BE2C (cell line): ENCODE measurements at regions not wholly inside any gene's neighbourhood (a gene's known extent, or its start where the extent isn't known, plus 50 kb on each side); places are given as distances from the start of the nearest gene placed in this dataset.
A peak's percentile ranks its signal among the peaks of the same experiment; 100 is the strongest.
"Not testable (repeated sequence)": the region's sequence is repeated elsewhere in the genome, so short reads cannot be mapped to it uniquely, and the experiment has no call there.

Source experiments
- DNase-seq: peaks from one replicate; pipeline ENCODE4 v3.0.0-alpha.2; 2020
- H3K27me3 ChIP-seq: fragments of 250-450 bp; sonication (Bioruptor Pico); 2 replicates; pipeline ENCODE4 v1.5.1; 2020; ENCODE audit warnings: mild to moderate bottlenecking
- H3K36me3 ChIP-seq: fragments of 250-450 bp; sonication (Bioruptor Pico); 2 replicates; pipeline ENCODE4 v1.5.1; 2020; ENCODE audit warnings: mild to moderate bottlenecking
- H3K4me1 ChIP-seq: fragments of 250-450 bp; sonication (Bioruptor Pico); 2 replicates; pipeline ENCODE4 v1.5.1; 2020
- H3K4me3 ChIP-seq: 2 replicates; pipeline ENCODE4 v1.5.1; 2011; ENCODE audit warnings: low read depth, low read length
- H3K9me3 ChIP-seq: fragments of 250-450 bp; sonication (Bioruptor Pico); 2 replicates; pipeline ENCODE4 v1.5.1; 2020

DNA sequence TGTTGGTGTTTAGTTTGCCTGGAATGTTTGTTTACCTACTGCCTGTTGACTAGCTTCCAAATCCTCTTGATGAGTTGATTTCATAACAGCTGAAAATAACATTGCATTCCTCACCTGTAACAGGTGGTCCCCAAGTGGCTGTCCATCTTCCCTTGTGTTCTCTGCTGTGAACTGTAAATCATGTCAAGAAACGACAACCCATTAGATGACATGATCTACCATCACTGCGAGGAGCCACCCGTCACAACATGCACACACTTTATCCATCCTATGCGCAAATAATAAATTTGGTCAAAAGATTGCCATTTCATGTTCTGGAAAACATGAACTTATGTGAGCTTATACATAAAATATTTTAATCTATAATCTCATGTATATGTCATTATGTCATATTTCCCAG is 199.1 kb upstream of the POMZP3 start:
- H3K4me1 ChIP-seq, H3K4me3 ChIP-seq, H3K9me3 ChIP-seq, H3K27me3 ChIP-seq, DNase-seq, H3K36me3 ChIP-seq: not testable (repeated sequence)

DNA sequence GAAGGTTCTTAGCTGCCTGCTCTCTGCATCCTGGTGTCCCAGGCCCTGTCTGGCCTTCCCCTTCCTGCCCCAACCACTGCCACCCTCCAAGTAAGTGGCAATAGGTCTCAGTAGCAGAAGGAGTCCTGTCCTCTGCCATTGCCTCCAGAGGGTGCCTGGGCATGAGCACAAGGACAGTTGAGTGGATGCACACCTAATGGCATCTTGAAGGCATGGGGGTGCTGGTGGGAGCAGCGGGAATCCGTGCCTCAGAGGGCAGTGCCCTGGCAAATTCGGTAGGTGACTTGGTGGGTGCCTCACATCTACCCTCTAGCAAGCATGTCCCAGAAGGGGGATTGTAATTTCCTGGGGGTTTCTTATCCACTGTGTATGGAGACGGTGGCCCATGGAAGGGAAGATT is 182.8 kb upstream of the POMZP3 start:
- H3K9me3 ChIP-seq, H3K4me3 ChIP-seq, H3K36me3 ChIP-seq, H3K27me3 ChIP-seq, DNase-seq, H3K4me1 ChIP-seq: not testable (repeated sequence)

DNA sequence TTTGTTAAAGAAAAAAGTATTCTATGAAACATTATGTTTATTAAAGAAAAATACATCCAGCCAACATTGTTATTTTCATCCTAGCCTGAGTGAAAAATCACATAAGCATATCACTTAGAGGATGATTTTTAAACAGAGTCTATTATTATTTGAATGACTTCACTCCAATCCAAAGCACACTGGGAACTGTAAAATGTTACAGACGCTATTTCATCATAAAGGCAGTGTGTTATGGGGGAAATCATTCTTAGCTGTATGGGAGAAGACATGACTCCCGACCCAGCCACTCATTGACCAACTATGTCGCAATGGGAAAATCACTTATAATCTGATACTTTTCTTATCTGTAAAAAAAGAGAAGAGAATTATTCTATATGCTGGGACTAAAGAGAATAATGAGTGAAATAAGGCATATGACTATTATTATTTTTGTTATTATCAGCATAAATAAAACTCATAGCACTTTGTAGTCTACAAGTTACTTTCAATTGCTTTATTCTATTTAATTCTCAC is 180.6 kb upstream of the POMZP3 start:
- H3K9me3 ChIP-seq, DNase-seq, H3K27me3 ChIP-seq, H3K4me3 ChIP-seq, H3K36me3 ChIP-seq, H3K4me1 ChIP-seq: not testable (repeated sequence)

DNA sequence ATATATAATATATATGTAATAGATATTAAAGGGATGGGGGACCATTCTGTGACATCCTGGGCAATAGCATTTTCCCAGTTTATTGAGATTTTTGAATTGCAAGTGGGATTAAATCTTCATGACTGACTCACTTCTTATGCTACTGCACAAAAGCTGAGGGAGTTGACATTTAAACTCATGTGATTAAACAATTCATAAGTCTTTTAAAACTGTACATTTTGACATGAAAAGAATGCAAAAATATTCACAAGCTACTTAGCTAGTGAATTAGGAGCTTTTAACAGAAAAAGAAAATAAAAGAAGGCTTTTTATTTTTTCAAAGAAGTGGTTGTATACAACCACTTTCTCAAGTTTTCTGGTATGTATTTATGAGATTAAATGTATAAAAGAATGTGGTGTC is 179.4 kb upstream of the POMZP3 start:
- DNase-seq, H3K4me3 ChIP-seq, H3K9me3 ChIP-seq, H3K36me3 ChIP-seq, H3K27me3 ChIP-seq, H3K4me1 ChIP-seq: not testable (repeated sequence)

DNA sequence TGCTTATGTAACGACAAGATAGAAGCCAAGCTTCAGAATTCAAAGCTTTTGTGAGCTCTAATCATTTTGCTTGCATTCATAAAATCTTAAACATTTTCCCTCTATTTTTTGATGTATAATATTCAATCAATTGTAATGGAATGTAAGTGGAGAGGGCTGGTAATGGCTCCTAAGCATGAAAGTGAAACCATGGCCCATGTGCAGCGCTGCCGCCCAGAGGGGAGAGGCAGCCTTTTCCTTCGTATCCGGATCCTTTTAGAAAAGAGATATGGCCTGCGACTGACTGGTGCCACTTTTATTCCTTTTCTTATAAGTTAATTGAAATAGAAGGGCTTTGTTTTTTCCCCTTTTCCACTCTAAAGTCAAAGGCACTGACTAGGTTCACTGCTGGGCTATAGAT is 178.9 kb upstream of the POMZP3 start:
- not testable (repeated sequence) for DNase-seq, H3K36me3 ChIP-seq, H3K4me1 ChIP-seq, H3K4me3 ChIP-seq, H3K27me3 ChIP-seq, H3K9me3 ChIP-seq

- not testable (repeated sequence) for DNase-seq
Observed at GRCh38 chr7:76805262-76805661, 178.2 kb upstream of the POMZP3 start.

DNA sequence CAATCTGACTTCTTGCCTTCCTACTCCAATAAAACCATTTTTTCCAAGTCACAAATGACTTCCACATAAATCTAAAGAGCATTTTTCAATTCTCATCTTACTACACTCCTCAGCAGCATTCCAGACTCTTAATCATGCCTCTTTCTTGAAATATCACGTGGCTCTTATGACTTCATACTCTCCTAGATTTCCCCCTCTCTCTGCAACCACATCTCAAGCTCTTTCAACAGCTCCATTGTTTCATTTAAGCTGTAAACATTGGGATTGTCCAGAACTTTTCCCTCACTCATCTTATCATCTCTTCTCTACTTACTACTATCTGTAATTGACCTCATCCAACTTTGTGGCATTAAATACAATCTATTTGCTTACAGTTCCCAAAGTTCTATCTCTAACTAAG is 170.6 kb upstream of the POMZP3 start:
- not testable (repeated sequence) for H3K9me3 ChIP-seq, H3K36me3 ChIP-seq, DNase-seq, H3K27me3 ChIP-seq, H3K4me3 ChIP-seq, H3K4me1 ChIP-seq

More at GRCh38 chr7:76805262-76805661, 178.2 kb upstream of the POMZP3 start:
- H3K36me3 ChIP-seq, H3K4me3 ChIP-seq, H3K4me1 ChIP-seq, H3K9me3 ChIP-seq, H3K27me3 ChIP-seq: not testable (repeated sequence)

GRCh38 chr7:76780693-76781092 is 153.6 kb upstream of the POMZP3 start:
- not testable (repeated sequence) for H3K36me3 ChIP-seq

GRCh38 chr7:76774279-76774678 is 147.2 kb upstream of the POMZP3 start:
- not testable (repeated sequence) for H3K4me1 ChIP-seq, H3K9me3 ChIP-seq, DNase-seq

More at GRCh38 chr7:76780693-76781092, 153.6 kb upstream of the POMZP3 start:
- H3K4me3 ChIP-seq, H3K4me1 ChIP-seq, H3K9me3 ChIP-seq, DNase-seq, H3K27me3 ChIP-seq: not testable (repeated sequence)

GRCh38 chr7:76771980-76772379 is 144.9 kb upstream of the POMZP3 start:
- not testable (repeated sequence) for H3K4me3 ChIP-seq, H3K9me3 ChIP-seq, H3K4me1 ChIP-seq

More at GRCh38 chr7:76774279-76774678, 147.2 kb upstream of the POMZP3 start:
- H3K27me3 ChIP-seq, H3K36me3 ChIP-seq, H3K4me3 ChIP-seq: not testable (repeated sequence)

GRCh38 chr7:76763977-76764376 is 136.9 kb upstream of the POMZP3 start:
- not testable (repeated sequence) for H3K4me1 ChIP-seq, H3K9me3 ChIP-seq, H3K36me3 ChIP-seq, H3K4me3 ChIP-seq, DNase-seq, H3K27me3 ChIP-seq

More at GRCh38 chr7:76771980-76772379, 144.9 kb upstream of the POMZP3 start:
- H3K36me3 ChIP-seq, H3K27me3 ChIP-seq, DNase-seq: not testable (repeated sequence)

GRCh38 chr7:76760546-76761220 is 133.6 kb upstream of the POMZP3 start:
- not testable (repeated sequence) for DNase-seq, H3K4me1 ChIP-seq, H3K4me3 ChIP-seq, H3K36me3 ChIP-seq, H3K9me3 ChIP-seq, H3K27me3 ChIP-seq

DNA sequence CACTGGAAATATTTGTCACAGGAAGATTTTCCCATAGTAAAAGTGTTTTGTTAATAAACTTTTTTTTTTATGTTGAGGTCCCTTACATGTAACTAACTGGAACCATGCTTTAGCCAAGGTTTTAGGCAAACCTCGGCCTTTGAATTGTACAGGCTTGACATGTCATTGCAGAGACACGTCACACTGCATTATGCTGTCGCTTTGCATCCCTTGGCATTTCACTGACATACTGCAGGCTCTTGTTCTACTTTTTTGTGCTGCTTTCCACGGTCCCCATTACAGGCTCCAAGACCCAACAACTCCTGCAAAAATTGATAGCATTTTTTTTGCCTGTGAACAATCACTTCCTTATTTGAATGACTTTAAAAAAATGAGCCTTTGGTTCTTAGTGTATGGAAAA is 112.5 kb upstream of the POMZP3 start:
- DNase-seq, H3K4me3 ChIP-seq, H3K9me3 ChIP-seq, H3K27me3 ChIP-seq, H3K36me3 ChIP-seq, H3K4me1 ChIP-seq: not testable (repeated sequence)

GRCh38 chr7:76736724-76737123 is 109.6 kb upstream of the POMZP3 start:
- not testable (repeated sequence) for H3K27me3 ChIP-seq, H3K4me3 ChIP-seq, H3K36me3 ChIP-seq, DNase-seq, H3K4me1 ChIP-seq, H3K9me3 ChIP-seq

DNA sequence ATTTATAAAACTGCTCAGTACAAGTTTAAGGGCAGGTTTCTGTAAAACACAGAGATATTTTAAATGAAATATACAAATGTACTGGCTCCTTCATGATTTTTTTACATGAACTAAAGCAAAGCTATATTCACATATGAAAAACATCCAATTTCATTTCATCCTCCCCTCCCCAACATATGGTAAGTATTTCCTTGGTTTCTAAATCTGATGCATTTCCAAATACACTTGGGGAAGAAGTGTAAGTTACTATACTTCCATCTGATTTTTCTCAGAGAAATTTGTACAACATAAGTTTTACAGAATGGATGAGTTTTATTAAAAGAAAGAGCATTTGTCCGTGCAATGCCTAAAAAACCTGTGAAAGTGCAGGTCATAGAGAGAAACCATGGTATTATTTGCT is 109.0 kb upstream of the POMZP3 start:
- not testable (repeated sequence) for H3K27me3 ChIP-seq, H3K4me1 ChIP-seq, H3K36me3 ChIP-seq, DNase-seq, H3K4me3 ChIP-seq, H3K9me3 ChIP-seq

DNA sequence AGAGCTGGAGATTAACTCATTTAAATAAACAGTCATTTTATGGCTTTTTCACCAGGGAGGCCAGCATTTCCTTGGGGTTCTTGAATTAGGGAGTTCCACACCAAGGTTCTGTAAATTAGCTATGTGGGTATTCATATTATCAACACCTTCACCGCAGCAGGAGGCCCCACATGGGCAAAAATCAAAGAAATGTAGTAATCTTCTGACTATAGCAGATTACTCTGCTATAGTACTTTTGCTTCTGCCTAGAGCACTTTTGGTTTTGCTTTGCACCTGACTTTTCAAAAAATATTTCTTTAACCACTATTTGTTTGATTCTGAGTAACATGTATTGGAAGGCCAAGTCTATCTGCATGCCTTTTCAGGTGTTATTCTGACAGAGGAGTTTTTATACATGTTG is 108.6 kb upstream of the POMZP3 start:
- H3K4me1 ChIP-seq, H3K4me3 ChIP-seq, H3K36me3 ChIP-seq, DNase-seq, H3K27me3 ChIP-seq, H3K9me3 ChIP-seq: not testable (repeated sequence)

- not testable (repeated sequence) for H3K4me3 ChIP-seq, H3K4me1 ChIP-seq, H3K9me3 ChIP-seq, H3K27me3 ChIP-seq, H3K36me3 ChIP-seq
- peak; percentile 9 for DNase-seq
Observed at GRCh38 chr7:76728571-76728974, 101.5 kb upstream of the POMZP3 start.
